Superior temporal gyrus (tissue), 1 donor: ENCODE measurements at regions not wholly inside any gene's neighbourhood (a gene's known extent, or its start where the extent isn't known, plus 50 kb on each side); places are given as distances from the start of the nearest gene placed in this dataset.
"Not testable (repeated sequence)": the region's sequence is repeated elsewhere in the genome, so short reads cannot be mapped to it uniquely, and the experiment has no call there.

ENCODE experiments used
- DNase-seq: peaks from one replicate; pipeline ENCODE4 v3.0.0-alpha.2; 2016; ENCODE audit errors: extremely low spot score

DNA sequence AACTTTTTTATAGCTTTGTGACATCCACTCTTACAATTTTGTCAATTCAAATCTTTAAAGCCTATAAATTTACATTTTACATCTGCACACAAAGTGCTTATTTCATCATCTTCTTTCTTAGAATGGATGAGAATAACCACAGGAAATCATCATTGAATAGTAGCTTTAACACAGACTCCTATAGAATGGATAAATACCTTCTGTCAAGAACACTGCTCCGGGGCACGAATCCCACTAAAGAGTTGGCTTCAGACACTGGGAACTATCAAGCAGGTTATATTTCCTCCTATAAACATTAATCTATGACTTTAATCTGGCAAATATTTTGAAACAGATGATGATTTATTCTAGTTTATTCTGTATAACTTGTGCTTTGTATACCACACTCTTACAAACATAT lies 269.7 kb upstream of the TPK1 start:
- DNase-seq: no peak

DNA sequence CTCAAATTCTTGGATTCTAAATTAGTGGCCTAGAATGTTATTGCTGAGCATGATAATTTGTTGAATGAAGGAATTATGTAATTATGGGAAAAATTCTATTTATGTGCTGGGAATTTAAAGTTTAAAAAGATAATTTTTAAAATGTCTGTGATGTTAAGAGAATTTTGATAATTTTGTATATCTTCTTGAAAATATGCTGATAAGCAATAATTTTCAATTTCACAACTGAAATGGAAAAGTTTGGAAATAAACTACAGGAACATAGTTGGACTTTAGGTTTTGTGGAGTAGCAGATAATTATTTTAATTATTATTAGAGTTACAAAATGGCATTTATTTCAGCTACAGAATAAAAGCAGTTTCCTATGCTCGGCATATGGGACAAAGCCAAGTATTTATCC lies 268.5 kb upstream of the TPK1 start:
- no peak for DNase-seq

DNA sequence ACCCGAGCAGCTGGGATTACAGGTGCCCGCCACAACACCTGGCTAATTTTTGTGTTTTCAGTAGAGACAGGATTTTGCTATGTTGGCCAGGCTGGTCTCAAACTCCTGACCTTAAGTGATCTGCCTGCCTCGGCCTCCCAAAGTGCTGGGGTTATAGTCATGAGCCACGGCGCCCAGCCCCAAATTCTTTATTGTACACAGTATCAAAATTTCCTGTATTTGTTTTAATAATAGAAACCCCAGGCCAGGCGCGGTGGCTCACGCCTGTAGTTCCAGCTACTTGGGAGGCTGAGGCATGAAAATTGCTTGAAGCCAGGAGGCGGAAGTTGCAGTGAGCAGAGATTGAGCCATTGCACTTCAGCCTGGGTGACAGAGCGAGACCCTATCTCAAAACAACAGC lies 266.3 kb upstream of the TPK1 start:
- DNase-seq: not testable (repeated sequence)

DNA sequence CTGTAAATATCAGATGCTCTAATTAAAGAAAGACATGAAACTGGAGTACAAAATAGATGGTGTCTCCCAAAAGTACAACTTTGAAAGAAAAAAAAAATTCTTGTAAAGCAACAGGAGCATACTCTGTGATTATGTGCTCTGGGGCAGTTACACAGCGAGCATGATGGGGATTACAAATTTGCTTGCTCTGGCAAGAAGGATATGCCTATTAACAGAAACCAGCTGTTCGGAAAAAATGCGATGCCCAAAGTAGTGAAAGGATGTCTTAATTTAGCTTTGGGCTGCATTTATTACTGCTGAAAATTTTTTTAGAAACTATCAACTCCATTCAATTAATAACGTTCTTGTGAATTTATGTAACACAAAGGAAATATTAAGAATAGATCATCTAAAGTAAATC lies 256.9 kb upstream of the TPK1 start:
- DNase-seq: no peak

DNA sequence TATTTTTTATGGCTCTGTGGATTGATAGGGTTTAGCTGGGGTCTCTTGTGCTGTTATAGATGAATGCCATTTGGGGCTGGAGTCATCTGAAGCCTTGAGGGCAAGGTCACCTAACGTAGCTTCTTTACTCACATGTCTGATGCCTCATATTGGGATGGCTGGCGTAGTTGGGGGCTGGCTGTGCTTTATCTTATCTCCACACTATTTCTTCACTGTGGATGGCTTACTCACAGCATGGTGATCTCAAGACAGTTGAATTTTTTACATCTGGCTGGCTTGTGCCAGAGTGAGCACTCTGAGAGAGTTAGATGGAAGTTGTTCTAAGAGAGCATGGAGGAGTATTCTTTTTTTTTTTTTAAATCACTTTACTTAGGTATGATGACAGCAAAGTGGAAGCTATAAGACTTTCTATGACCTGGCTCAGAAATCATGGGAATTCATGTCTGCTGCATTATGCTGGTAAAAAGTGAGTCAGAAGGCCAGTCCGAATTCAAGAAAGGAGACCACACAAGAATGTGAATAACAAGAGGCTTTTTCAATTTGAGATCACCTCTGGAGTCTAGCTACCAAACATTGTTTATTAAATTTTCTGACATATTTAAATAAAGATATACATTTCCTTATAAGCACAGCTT lies 252.4 kb upstream of the TPK1 start:
- DNase-seq: no peak

DNA sequence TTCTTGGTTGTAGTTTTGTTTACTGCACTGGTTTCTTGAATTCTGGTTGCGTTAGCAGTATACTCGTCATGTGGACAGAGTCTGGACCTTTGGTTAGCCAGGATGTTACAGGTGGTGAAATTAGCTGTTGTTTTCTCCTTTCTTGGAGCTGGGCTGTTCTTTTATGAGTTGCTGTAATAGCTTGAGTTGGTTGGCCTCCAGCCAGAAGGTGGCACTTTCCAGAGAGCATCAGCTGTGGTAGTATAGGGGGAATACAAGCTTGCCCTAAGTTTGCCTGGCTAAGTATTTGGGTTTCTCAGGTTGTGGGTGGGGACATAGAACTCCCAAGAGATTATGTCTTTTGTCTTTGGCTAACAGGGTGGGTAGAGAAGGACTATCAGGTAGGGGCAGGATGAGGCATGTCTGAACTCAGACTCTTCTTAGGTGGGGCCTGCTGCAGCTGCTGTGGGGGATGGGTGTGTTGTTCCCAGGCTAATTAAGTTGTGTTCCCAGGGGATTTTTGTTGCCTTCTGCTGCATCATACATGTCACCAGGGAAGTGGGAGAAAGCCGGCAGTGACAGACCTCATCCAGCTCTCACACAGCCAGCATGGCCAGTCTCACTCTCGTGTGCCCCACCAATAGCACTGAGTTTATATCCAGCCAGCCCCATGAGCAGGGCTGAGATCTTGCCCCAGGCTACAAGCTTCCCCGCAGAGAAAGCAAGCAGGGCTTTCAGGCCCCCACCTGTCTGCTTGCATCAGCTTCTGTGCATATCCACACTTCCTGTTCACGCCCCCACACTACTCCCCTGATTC lies 246.7 kb upstream of the TPK1 start:
- no peak for DNase-seq

DNA sequence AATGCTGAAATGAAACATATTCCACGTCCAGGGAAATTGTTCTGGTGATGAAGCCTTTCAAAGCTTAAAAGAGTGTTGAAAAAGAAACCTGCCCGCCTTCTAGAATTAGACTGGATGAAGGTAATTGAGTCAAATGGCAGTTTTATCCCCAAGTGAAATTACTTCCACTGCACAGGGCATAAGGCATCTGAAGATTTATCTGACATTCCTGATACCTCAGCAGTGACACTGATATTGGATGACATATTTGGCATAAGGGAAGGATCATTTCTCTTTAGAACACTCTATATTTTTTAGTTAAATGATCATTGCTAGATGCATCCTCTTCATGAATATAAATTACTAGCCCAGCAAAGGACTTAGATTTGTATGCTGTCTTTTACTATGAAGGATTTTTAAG lies 229.6 kb upstream of the TPK1 start:
- DNase-seq: no peak

DNA sequence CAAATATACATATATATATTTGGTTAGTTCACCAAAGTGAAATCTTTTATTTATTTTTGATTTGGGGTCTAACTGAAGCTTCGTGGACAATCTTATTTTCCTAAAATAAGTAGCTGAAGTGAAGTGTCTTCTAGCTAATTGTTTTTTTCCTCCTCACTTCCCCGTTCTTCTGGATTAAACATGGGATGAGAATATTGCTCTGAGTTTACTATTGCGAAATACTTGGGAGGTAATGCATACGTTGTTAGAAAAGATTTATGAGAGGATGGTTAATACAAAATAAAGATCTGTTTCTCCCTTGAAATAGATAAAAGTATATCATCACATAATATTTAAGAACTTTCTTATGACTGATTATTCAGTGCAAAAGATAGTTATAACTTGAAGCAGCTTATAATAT lies 228.3 kb upstream of the TPK1 start:
- no peak for DNase-seq

DNA sequence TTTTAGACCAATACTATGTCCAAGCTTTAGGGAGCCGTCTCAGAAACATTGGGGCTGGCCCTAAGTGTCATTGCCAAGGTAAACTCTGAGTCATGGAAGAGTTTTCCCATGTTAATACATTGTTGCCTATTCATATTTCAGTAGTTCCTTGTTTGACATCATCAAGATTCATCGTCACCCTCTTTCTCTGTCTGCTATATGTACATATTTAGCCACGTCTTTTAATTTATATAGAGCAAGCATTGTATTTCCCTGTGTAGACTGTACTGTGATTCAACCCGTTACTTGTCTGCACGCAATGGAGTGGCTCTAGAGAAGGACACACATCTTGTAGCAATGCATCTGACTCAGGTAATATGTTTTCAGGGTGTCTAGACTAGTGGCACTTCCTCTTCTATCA lies 217.9 kb upstream of the TPK1 start:
- DNase-seq: no peak

DNA sequence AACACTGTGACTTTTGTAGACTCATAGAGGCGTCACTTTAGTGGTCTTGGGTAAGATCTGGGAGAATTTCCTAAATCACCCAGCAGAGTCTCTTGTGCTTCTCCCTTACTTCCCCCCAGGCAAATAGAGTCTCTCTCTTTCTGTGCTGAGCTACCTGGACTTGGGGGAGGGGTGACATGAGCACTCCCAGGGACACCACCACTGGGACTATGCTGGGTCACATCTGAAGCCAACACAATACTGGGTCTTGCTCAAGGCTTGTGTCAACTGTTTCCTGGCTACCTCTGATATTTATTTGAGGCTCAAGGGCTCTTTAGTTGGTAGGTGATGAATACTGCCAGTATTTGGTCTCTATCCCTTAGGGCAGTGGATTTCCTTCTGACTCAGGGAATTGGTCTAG lies 214.6 kb upstream of the TPK1 start:
- no peak for DNase-seq

DNA sequence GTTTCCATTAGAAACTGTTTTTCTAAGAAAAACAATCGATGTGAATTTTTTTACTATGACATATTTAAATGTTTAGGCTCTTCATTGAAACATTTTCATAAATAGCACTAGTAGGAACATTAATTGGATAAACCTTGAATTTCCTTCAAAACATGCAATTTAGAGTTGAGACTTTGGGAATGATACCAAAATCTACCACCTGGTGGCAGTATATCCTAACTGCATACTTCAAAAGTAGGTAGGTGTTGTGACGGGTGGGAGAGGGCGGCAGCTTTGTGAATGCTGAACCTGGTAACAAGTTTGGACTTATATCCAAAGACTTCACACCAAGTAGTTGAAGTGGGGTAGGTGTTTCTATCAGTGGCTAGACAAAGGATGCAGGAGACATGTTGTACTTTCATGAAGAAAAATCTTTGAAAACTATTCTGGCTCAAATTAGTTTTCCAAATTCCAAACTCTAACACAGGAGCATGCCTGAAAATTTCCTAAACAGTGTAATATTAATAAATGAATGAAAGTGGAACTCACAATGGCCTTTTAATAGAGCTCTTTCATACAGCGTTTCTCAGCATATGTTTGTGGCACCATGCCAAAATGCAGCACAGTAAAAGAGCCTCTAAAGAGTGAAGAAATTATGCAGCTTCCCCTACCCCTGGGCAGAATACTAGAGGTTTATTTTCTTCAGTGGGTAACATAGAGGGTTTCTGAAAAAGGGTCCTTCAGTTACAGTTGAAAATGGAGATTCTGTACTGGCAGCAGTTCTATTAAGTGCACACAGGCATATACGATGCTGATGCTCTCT lies 201.0 kb upstream of the TPK1 start:
- DNase-seq: peak; percentile 85

DNA sequence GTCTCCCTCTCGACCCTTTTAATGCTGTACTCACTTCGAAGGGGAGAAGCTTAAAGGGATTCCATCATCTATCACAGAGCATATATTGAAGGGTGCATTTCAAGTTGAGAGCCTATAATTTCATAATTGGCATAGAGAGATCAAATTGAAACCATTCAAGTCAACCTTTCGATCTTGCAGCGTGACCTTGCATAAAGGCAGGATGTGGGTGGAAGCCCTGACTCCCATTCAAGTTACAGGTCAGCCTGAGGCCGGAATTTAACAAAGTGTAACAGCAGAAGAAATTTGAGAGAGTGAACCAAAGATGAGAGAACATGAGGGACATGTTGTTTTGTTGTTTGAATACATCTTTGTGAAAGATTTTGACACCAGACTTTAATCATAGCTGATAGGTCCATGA lies 195.3 kb upstream of the TPK1 start:
- DNase-seq: no peak

DNA sequence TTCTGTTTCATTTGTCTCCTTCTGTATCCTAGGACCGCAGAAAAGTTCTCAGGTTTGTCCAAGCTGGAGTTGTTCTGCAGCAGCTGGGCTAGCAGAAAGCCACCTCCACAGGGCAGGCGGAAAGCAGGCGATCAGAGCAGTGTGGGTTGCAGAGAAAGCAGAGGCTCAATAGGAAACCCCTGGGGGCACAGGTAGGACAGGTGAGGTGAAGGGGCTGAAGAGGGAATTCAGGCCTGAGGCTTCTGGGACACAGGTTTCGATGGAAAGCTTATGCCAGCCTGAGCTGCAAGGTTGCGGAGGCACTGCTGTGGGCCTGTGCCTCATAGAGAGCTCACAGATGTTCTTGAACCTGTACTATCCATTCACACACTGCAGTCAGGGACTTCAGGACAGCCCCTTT lies 194.9 kb upstream of the TPK1 start:
- no peak for DNase-seq

DNA sequence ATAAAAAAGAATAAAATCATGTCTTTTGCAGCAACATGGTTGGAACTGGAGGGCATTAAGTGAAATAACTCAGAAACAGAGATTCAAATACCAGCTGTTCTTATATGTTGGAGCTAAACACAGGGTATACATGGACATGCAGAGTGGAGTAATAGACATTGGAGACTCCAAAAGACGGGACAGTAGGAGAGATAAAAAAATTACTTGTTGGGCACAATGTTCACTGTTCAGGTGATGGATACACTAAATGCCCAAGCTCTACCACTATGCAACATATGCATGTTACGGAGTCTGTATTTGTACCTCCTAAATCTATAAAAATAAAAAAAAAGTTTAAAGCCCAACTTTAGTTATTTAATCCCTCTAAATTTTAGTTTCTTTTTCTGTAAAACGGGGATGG lies 184.6 kb upstream of the TPK1 start:
- no peak for DNase-seq

DNA sequence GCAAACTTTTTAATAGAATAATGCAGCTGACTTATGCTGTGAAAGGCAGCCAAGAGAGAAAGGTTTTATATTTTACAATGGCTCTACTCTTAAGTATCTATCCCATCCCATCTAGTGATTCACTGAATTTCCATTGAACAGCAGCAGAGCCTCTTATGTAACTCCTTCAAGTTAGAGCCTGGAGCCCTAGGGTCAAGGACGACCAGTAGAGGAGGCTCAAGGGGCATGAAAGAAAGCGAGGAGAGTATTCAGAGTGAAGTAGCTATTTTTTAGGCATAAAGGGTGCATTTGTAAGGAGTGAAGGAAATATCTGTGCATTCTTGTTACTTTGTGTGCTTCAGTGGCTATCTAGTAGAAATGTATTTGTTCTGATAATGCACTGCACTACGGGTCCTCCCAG lies 180.2 kb upstream of the TPK1 start:
- DNase-seq: no peak

DNA sequence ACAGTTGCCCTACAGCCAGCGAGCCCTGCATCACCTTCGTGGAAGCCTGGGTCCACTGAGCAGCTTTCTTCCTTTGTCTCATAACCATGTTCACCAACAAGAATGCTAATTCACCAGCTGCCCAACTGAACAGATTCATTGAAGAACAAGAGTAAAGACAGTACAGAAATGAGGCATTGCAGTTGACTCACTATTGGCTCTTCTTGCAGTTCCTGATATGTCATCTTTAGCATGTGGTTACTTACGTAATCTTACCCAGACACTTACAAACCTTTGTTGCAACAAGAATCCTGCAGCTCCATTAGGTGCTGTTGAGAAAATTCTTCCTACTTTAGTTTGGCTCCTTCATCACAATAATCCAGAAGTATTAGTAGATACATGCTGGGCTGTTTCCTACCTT lies 174.0 kb upstream of the TPK1 start:
- no peak for DNase-seq

DNA sequence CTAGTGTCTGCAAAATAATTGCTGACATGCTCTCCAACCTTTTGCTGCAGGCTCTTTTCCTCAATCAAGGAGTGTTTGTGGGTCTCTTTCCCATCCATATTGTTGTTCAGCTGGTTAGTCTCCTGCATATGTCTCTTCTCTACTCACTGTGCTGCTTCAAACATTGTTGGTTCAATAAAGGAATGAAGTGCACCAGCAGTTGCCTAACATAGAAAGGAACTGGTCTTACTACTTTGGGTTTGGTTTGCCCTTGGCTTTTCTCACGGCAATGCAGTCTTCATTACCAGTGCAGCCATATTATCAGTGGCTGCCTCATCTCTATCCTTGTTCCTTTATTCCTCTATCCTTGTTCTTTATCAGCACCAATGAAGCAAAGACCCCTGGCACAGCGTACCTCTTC lies 169.7 kb upstream of the TPK1 start:
- DNase-seq: no peak

DNA sequence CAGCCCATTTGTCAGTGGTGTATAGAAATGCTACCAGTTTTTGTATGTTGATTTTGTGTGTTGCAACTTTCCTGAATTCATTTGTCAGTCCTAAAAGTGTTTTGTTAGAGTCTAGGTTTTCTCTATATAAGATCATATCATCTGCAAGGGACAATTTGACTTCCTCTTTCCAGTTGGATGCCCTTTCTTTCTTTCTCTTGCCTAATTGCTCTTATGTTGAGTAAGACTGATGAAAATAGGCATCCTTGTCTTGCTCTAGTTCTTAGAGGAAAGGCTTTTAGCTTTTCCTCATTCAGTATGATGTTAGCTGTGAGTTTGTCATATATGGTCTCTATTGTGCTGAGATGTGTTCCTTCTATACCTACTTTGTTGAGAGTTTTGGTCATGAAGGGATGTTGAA lies 161.7 kb upstream of the TPK1 start:
- DNase-seq: no peak

DNA sequence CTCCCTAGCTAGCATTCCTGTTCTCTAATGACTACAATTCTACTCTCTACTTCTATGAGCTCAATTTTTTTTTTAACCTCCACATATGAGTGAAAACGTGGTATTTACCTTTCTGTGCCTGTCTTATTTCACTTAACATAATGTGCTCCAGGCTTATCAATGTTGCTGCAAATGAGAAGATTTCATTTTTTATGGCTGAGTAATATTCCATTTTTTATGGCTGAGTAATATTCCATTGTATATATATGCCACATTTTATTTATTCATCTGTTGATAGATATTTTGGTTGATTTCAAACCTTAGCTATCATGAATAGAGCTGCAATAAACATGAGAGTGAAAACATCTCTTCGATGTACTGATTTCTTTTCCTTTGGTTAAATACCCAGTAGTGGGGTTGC lies 159.6 kb upstream of the TPK1 start:
- no peak for DNase-seq

DNA sequence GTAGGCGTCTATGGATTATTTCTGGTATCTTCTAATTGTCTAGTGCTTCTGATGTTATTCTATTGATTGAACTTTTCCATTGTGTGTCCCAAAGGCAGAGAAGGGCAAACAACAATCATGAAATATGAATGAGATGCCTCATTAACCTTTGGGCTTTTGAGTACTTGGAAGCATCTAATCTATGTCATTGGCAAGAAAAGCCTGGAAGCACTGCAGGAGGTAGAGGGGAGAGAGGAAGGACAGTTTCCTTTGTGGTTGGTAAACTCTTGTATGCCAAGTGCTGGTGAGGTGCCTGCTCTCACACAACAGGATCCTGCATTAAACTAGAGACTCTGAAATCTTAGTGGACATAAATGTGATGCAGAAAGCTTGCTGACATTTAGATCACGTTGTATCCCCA lies 155.2 kb upstream of the TPK1 start:
- no peak for DNase-seq

DNA sequence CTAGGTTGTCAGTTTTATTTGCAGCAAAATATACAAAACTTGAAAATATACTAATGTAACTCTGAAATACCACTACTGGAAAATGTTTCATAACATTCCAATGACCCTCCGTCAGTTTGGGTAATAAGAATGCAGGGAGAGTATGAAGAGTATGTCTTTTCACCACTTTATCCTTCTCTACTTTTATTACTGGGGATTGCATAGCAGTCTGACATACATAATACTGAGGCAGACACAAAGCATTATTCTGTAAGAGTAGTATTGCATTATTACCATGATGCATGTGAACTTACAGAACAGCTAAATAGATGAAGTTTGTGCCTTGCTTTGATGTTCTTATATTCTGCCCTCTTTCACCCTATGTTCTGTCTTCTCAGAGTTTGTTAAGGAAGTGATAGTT lies 151.8 kb upstream of the TPK1 start:
- no peak for DNase-seq

DNA sequence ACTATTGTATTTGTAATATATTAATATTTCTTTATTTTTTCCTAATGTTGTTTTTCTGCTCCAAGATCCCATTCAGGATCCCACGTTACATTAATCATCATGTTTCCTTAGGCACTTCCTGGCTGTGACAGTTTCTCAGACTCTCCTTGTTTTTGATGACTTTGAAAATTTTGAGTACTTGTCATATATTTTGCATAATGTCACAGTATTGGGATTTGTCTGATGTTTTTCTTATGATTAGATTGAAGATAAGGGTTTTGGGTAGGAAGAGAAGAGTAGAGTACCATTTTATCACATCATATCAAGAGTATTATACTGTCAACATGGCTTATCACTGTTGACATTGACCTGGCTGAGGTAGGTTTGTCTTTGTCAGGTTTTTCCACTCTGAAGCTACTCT lies 146.3 kb upstream of the TPK1 start:
- DNase-seq: no peak

DNA sequence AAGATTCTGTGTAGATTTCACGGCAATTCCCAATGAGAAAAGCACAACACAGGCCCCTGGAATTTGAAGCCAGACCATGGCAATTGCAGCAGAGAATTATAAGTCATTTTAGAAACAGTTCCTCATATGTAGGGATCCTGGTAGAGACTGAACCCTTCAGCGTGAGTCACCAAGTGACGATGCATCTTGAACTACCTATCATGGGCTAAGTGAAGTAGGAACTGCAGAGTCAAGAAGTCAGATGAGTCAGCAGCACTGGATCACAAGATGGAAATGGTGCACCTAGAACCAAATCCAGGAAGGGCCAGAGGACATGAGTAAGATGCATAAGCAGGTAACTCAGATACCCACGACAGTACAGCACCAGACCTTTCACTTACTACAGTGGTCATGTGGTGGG lies 140.0 kb upstream of the TPK1 start:
- no peak for DNase-seq
